GM21619 (cell line): ENCODE measurements at regions not wholly inside any gene's neighbourhood (a gene's known extent, or its start where the extent isn't known, plus 50 kb on each side); places are given as distances from the start of the nearest gene placed in this dataset.

Experiments used
- ATAC-seq: cut with Tn5 transposase; IDR thresholded peaks from one replicate; pipeline ENCODE4 v1.9.1; 2021; ENCODE audit not compliant: unreplicated experiment

GRCh38 chr11:45036010-45036409 lies 85.3 kb upstream of the TP53I11 start:
- no peak for ATAC-seq

DNA sequence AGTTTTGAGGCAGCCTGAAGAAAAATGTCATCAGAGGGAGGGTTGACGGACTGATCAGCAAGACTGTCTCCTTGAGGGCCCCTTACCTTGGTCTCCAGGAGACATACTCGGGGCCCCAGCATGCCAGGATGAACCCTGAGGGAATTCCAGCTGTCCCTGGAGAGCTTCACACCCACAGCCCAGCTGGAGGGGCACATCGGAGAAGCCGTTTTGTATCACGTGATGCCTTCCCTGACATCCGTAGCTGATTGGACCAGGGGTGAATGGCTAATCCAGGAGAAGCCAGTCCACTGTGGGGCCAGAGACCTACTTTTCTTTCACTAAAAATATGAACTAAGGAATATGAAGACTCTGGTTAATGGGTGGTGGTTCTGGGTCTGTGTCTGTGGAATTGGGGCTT lies 86.0 kb upstream of the TP53I11 start:
- ATAC-seq: no peak

DNA sequence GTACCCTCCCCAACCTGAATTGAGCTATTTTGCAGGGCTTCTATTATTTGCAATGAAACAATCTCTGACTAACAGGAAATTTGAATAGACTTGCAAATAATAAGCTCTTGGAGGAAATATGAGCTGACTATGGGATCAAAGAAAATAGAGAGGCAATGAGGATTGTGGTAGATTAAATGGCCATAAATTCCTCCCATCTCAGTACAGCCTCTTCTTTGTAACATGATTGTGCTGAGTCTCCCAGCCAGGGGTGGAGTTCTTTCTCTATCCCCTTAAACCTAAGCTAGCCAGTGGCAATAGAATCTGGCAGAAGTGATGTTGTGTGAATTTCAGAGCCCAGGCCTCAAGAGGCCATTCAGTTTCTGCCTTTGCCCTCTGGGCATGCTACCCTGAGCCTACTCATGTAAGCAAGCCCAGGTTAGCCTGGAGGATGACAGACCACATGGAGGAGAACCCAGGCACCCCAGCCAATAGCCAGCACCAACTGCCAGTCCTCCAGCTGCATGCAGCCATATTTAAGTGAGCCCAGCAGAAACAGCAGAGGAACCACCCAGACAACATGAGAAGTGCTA lies 86.8 kb upstream of the TP53I11 start:
- ATAC-seq: no peak

- ATAC-seq: no peak
Observed at GRCh38 chr11:45038923-45039322, 88.2 kb upstream of the TP53I11 start.

GRCh38 chr11:45041596-45041995 lies 90.9 kb upstream of the TP53I11 start:
- ATAC-seq: no peak

GRCh38 chr11:45042560-45042959 lies 91.9 kb upstream of the TP53I11 start:
- ATAC-seq: no peak

- ATAC-seq: no peak
Observed at GRCh38 chr11:45043755-45044475, 93.2 kb upstream of the TP53I11 start.

- ATAC-seq: no peak
Observed at GRCh38 chr11:45045683-45046471, 95.2 kb upstream of the TP53I11 start.

- no peak for ATAC-seq
Observed at GRCh38 chr11:45048313-45048841, 97.7 kb upstream of the TP53I11 start.

DNA sequence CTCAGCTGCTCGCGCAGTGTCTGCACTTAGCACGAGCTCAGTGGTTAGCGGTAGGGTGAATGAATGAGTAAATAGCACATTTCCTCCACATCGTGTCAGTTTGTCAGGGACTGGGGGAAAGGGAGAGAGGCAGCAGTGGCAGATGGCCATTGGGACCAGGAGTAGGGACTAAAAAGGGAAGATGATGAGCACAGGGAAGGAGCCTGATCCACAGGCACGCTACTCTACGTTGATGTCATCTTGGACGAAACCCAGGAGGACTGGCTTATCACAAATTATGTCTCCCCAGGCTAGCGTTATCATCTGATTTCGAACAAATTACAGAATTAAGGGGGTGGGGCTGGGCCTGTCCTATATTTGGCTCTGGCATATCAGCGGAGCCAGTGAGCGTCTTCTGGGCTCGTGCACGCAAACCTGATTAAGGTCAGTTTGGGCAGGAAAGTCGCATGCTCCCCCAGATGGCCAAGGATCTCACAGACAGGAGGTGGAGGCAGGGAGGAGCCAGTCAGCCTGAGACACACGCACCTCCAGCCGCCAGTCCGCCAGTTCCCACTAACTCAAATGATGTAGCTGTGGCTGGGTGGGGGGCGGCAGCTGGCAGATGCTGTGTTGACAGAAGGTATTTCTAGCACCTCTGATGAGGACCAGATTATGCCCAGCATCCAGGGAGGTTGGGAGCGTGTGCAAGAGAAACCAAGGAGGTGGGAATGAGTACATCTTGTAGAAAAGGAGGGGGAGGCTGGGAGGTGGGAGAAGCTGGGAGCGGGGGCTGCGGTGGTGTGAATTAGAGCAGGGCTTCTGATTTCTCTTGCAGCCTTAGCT lies 97.4 kb upstream of the PRDM11 start:
- ATAC-seq: no peak

- no peak for ATAC-seq
Observed at GRCh38 chr11:45050111-45050510, 96.3 kb upstream of the PRDM11 start.

DNA sequence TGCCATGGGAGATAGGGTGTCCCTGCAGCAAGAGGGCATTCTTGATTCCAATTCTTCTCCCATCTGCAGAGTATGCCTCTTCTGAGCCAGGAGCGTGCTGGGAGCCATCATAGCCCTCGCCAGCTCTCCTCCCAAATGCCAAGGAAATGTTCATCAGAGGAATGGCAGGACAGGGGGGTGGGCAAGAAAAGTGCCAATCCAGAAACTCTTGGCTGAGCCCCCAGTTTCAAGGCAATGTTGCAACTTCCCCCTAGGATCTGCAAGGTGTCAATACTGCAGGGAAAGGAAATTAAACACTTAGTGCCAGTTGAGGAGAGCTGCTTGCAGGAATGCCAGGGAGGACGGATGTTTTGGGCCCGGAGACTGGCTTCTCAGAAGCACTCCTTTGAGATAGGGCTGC lies 94.8 kb upstream of the PRDM11 start:
- ATAC-seq: no peak

DNA sequence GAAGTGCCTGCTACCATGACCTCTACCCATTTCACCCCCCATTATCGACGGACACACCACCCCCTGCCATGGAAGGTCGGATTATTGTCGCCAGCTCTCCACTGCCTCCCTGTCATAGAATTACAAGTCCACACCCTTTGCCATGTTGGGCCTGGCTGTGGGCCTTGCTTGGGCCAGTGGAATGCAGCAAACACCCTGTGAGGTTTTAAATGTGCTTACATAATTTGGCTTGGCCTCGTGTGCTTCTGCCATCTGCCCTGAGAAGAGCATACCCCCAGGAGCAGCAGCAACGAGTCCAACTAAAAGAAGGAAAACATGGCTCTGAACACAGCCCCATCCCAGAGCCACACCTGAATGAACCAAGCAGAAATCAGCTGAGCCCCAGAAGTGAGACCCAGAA lies 94.1 kb upstream of the PRDM11 start:
- ATAC-seq: no peak

DNA sequence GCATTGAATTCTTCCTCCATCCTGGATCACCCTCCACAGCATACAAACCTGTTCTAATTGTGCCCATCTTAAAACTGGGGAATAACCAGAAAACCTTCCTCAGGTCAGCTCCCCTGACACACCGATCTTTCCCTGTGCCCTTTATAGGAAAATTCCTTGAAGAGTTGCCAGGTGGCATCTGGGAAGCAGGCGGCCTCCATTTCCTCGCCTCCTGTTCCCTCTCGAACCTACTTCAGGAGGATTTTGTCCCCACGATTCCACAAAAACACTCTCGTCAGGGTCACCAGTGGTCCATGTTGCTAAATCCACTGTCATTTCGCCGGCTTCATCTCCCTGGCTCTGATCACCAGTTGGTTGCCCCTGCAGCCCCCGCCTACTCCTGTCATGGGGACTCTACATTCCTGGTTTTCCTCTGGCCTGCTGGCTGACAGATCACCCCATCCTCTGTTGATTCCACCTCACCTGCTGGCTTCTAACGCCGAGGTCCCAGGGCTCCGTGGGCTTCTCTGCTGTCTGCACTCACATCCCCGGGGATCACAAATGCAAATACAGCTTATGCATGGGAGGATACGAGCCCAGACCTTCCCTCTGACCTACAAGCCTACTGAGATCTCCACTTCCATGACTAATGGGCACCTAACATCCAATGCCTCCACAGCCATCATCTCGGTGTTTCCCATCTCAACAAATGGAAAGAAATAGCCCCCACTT lies 92.5 kb upstream of the PRDM11 start:
- ATAC-seq: no peak

DNA sequence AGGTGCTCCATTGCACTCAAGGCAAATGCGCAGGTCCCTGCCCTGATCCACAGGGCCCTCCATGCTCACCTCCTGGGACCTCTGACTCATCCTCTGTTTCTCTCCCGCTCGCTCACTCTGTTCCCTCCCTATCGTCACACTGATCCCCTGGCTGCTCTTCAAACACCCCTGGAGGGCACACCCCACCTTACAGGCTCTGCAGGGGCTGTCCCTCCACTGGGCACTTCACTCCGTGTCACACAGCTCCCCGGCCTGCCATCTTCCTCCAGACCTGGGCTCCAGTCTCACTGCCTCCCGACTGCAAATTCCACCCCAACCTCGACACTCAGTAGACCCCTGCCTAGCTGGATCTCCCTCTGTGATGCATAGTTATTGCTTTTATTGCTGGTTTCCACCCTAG lies 91.5 kb upstream of the PRDM11 start:
- ATAC-seq: no peak

DNA sequence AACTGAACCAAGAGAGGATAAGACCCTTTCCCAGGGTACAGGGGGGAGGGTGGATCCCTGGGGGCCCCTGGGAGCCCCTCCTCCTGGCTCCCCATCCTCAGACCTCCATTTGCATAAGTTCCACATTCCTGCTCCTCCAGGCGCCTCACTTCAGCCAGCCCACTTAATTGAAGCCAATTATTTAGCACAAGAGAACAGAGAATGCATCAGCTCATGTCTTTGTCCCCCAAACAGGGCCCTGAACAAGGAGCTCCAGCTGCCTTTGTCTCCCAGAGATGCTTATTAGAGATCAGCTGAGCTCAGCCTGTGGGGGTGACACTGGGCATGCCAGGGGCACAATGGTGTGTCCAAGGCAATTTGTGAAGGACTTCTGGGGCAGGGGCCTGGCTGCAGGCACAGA lies 89.9 kb upstream of the PRDM11 start:
- no peak for ATAC-seq

GRCh38 chr11:45057938-45058646 lies 88.3 kb upstream of the PRDM11 start:
- ATAC-seq: no peak

- ATAC-seq: no peak
Observed at GRCh38 chr11:45058647-45058950, 87.8 kb upstream of the PRDM11 start.

DNA sequence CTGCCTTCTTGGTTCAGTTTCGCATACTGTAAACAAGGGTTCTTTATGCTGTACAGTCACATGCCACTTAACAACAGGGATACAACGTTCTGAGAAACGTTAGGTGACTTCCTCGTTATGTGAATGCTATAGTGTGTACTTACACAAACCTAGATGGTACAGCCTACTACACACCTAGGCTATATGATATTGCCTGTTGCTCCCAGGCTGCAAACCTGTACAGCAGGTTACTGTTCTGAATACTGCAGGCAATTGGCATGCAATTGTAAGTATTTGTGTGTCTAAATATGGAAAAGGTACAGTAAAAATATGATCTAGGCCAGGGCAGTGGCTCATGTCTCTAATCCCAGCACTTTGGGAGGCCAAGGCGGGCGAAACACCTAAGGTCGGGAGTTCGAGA lies 85.7 kb upstream of the PRDM11 start:
- ATAC-seq: no peak

- no peak for ATAC-seq
Observed at GRCh38 chr11:45061641-45062040, 84.8 kb upstream of the PRDM11 start.
